Inflammatory macrophage (primary cell): ENCODE measurements at regions not wholly inside any gene's neighbourhood (a gene's known extent, or its start where the extent isn't known, plus 50 kb on each side); places are given as distances from the start of the nearest gene placed in this dataset.

Source experiments
- DNase-seq, 2 donors: peaks; one replicate each; pipeline ENCODE4 v3.0.0-alpha.2; 2020 to 2022

DNA sequence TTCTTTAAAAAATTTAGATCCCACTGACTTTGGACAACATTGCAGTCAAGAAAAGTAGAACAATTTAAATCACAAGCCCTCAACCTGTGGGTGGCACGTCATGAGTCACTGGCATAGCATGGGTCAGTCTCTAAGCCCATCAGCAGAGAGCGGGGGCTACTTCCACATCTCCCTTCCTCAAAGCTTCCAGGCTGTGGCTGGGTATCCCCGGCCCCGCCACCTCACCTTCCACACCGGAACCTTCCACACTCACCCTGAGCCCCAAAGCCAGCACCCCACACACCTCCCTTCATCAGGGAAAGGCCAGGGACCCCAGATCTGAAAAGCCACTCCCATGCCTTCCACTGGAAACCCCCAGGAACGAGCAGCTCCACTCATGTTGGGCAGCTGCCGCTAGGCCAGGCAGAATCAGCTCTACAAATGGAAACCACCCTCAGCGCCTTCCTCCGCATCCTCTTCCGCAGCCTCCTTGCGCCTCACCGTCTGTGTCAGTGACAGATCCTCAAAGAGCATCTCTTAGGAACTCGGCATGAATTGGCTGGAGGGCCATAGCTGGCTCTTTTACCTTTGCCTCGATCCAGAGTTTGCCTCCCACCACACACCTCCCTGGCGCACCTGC is 156.5 kb downstream of the ERCC6L2 start:
- DNase-seq: peak; percentile 66 to 86

DNA sequence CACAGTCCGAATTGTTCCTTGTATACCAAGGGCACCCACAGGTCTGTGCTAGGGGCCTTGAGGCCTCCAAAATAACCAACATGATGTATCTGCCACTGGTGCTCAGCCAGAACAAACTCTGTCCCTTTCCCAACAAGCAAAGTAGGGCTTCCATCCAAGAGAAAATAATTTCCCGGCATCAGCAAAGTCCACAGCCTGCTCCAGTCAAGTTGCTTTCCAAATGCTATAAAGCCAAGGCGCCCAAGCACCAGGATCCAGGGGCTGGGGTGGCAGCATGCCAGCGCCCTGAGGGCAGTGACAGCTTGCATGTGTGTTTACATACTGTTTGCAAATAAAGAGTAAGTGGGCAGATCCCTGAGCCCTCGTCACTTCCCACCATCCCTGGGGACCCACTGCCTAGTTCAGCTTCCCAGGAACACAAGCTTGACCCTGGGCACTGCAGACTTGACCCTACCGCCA is 155.9 kb downstream of the ERCC6L2 start:
- DNase-seq: peak in 1 of 2 donors; percentile 49

DNA sequence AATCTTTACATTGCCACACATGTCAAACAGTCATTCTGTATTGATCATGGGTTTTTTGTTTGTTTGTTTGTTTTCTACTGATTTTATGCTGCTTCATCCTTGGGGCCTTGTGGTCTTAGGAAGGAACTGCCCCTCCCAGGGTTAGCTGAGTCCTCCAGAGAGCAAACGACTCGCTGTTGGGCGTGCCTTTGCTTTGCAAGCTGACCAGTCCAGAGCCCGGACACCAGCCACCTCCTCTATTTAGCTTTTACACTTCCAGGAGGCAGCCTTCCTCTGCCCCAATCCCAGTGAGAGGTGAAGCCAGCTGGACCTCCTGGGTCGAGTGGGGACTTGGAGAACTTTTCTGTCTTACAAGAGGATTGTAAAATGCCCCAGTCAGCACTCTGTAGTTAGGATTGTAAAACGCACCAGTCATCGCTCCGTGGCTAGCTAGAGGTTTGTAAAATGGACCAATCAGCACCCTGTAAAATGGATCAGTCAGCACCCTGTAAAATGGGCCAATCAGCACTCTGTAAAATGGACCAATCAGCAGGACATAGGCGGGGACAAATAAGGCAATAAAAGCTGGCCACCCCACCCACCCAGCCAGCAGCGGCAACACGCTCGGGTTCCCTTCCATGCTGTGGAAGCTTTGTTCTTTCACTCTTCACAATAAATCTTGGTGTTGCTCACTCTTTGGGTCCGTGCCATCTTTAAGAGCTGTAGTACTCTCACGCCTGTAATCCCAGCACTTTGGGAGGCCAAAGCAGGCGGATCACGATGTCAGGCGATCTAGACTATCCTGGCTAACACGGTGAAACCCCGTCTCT is 154.4 kb downstream of the ERCC6L2 start:
- no peak for DNase-seq

DNA sequence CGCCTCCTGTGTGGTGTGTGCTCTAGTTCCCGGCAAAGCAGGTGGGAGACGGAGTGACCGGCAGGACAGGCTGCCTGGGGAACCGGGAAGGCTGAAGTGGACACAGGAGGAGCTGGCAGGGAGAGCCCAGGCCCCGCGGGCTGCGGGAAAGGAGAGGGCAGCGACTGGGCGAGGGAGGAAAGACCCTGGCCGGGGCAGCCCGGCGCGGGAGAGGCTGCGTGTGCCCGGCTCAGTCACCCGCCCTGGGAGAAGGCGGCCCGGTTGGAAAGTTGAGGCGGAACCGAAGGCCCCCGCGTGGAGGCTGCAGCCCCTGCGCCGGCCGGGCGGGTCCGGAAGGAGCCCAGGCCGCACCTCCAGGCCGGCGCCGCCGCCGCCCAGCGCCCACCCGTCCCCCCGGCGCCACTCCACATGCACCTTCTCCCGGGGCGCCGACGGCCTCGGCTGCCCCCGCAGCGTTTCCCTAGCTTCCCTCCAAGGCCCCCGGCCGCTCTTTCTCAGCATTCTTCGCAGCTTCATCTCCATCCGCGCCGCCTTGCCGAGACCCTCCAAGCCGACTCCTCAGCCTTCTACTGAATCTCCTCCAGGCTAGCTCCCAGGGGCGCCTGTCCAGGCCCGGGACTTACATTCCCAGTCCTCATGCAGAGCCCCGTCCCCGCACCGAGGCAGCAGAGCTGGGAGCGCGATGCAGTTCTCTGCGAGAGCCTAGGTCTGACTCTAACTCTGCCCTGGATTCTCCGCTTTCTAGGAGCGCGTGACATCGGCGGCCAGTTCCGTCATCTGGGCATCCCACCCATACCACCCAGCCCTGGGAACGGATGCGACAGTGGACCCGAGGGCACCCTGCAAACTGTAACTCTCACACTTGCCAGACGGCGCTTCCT is 152.0 kb downstream of the ERCC6L2 start:
- peak in 1 of 2 donors; percentile 25 for DNase-seq

DNA sequence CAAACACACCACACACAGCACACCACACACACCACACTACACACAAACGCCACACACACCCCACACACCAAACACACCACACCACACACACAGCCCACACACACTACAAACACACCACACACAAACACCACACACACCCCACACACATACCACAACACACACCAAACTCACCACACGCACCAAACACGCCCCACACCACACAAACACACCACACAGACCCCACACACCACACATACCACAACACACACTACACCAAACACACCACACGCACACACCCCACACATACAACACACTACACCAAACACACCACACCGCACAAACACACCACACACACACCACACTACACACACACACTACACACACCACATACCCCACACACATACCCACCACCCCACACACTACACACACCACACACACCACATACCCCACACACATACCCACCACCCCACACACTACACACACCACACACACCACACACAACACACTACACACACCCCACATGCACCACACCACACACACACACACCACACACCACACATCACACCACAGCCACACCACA is 151.2 kb downstream of the ERCC6L2 start:
- DNase-seq: no peak

DNA sequence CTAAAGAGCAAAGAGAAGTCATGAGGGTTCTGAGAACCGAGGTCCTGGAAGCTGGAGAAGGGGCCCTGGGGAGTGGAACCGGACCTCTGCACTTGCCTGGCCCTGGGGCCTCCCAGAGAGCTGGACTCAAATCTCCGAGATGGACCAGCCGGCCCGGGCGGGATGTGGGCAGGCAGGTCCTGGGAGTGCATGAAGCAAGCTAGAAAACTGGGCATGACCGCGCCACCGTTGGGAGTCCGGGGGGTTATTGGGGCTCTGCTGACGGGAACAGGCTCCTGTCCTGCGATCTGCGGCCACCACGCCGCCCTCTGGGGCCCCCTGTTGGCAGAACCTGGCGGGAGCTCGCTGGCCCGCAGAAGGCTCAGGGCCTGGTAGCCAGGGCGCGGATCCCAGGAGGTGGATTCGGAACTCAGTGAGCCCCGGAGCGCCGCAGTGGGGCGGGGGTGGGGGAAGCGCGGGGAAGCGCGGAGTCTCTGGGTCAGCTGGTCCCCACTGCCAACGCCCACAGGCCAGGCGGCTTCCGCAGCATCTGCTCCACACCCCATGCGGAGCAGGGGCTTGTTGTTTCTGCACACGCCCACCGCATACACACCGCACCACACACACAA is 150.6 kb downstream of the ERCC6L2 start:
- peak; percentile 53 to 73 for DNase-seq

DNA sequence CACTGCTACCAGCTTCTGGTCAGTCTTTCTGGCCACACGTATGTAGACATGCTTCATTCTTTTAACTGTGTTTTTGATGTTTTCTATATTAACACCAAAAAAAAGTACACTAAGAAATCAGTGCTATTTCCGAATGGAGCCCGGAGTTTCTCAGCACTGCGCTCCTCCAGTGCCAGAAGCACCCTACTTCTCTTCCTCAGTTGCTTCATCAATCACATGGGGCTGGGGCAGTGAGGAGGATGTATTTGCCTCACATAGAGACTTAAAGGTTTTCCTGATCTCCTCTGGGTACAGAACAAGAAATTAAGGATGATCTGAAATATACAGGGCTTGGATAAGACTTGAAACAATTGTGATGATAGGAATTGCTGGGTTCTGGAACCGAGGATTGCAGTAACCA is 148.0 kb downstream of the ERCC6L2 start:
- DNase-seq: peak; percentile 65 to 74

DNA sequence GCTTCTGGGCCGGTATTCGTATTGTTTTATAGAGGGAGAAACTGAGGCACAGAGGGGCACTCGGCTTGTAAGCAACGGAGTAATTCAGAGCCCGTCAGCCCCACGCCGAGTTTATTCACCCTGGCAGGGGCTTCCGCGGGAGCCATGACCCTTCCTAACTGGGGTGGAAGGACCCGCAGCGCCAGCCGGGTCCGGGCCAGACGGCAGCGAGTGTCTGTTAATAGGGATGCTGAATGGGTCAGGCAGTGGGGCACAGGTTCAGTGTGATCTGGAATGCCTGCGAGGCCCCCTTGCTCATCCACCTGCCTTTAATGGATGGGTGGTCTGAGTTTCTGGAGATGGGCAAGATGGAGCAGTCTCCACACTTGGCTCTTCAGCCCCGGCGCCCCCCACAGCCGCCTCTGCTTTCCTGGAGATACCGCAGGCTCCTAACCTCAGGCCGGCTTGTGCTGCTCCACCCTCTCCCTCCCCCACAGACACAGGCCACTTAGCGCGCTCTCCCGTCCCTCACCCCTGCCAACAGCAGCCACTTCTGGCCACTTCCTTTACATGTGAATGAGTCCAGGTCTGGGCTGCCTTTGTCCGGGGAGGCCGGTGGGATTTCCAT is 147.1 kb downstream of the ERCC6L2 start:
- peak; percentile 48 to 70 for DNase-seq

DNA sequence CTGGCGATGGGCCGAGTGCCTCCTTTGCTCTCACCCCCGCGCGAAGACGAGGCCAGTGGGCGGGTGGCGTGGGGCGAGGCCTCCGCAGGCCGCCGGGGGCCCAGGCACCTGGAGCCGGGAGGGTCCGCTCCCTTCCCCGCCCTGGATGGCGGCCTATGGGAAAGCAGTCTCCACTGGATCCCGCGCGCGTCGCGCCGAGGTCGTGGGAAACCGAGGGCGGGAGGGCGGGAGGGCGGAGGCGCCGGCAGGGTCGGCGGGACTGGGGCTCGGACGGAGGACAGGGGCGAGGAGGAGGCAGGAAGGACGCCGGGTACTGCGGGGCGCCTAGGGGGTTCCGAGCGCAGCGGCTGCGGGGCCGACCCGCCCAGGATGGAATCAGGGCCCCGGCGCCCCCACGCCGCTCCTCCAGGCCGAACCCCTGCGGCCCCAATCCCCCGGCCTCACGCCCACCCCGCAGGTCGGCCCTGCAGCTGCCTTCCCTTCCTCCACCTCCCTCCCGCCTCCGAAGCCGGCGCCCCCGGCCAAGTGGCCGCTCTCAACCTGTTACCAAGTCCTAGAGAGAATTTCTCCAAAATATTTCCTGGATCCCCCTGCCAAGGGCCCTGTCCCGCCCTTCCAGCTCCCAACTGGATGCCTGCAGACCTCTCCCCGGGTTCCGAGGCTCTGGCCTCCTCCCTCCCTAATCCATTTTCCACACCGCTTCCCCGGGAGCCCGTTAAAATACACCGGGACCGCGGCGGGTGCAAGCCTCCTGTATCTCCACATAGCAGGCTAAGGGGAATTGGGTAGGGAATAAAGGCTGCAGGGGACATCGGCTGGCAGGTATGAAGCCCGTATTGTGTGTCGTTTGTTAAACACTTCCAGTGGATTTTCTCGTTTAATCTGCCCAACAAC is 146.3 kb downstream of the ERCC6L2 start:
- no peak for DNase-seq

DNA sequence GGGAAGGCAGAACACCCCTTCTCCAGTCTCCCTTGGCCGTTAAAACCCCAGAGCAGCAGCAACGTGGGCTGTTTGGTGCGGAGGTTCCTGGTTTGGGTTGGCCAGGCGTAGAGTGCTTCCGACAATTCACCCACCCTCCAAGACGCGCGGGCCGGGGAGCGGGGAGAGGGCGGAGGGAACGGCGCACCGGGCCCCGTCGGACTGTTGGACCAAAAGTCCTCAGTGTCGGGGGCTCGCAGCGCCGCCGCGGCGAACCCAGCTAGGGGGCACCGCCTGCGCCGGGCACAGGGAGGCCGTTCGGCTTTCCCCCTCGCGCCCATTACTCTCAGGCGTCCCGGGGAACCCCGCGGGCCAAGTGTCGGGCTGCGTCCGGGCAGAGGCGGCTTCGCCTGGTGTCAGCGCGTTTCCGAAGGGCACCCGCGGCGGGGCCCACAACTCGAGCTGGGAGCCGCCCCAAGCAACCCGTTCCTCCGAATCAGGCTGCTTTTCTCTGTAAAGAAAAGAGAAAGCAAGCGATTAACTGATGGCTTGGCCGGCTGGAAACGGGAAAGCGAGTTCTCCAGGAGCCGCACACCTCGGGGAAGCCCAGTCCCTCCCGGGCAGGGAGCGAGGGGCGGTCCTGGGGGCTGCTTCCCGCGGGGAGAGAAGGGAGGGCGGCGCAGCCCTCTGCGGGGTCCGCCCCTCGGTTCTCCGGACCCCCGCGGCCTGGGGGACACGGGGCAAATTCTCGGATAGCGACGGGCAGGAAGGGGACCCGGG is 145.5 kb downstream of the ERCC6L2 start:
- DNase-seq: peak; percentile 44 to 61

DNA sequence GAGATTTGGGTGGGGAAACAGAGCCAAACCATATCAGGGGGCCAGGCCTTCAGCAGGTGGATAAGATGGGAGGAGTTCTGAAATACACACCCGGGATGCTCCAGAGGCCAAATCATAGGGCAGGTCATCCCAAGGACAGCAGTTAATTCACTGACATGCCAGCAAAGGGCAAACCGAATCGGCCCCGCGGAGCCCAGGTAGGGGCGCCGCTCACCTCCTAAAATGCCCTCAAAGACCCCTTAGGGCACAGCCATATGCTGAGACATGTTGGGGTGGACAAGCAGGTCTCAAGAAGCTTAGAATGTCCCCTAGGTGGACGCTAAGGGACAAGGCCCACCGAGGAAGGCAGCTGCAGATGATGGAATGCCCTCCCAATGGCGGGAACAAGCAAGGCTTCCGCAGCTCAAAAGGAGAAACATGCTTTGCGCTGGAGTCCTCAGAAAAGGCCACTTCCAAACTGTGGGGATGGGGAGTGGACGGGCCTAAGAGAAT is 144.9 kb downstream of the ERCC6L2 start:
- DNase-seq: no peak
